ENCODE measurements at regions not wholly inside any gene's neighbourhood (a gene's known extent, or its start where the extent isn't known, plus 50 kb on each side); places are given as distances from the start of the nearest gene placed in this dataset.

GRCh38 chr9:136597141-136597885 lies 51.5 kb upstream of the NOTCH1 start:
- peaks cover 6% of the 10 kb centered on the region for H3K27me3 ChIP-seq (ENCODE audit: control insufficient read depth, insufficient read depth, low read length)
- H3K4me3 ChIP-seq (ENCODE audit: low read length): no peak overlapping the region
- 62% methylated on average over 7 of the region's 13 CpGs for WGBS (ENCODE audit: insufficient coverage)
- H3K27ac ChIP-seq (ENCODE audit: low read length): no peak overlapping the region
- H3K9me3 ChIP-seq (replicated peaks; ENCODE audit: control insufficient read depth, low read depth, low read length): no peaks in the 10 kb centered on the region
- no peak for DNase-seq
- H3K4me1 ChIP-seq (ENCODE audit: control insufficient read depth, insufficient read depth, low read length): peaks cover 33% of the 10 kb centered on the region
- H3K36me3 ChIP-seq (ENCODE audit: control insufficient read depth, insufficient read depth, low read length): no peaks in the 10 kb centered on the region

DNA sequence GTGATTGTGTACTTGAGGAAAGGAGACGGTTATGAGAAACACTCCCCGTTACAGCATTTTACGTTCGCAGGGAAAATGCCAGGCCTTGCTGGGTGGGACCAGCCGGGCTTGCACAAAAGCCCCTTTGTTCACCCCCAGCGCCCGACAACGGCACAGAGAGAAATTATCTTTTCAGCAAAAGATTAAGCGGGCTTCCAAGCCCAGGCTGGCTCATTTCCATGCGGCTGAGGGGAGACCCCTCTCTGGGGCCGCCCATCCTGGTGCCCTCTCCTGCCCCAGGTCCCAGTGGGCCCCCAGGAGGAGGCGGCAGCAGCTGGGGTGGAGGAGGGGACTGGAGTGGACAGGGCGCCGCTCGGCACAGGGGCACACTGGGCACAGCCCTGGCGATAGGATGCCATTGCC lies 50.8 kb upstream of the NOTCH1 start:
- WGBS (ENCODE audit: insufficient coverage): 75% methylated on average over 14 of the region's 16 CpGs
- Histone ChIP-seq H3K27me3 (ENCODE audit: control insufficient read depth, insufficient read depth, low read length) (peaks cover 4% of the 10 kb centered on the region), H3K9me3 (replicated peaks; ENCODE audit: control insufficient read depth, low read depth, low read length) (no peaks in the 10 kb centered on the region), H3K36me3 (ENCODE audit: control insufficient read depth, insufficient read depth, low read length) (no peaks in the 10 kb centered on the region), H3K4me3 (ENCODE audit: low read length) (no peak overlapping the region), H3K4me1 (ENCODE audit: control insufficient read depth, insufficient read depth, low read length) (peaks cover 35% of the 10 kb centered on the region), H3K27ac (ENCODE audit: low read length) (no peak overlapping the region)
- DNase-seq: no peak

DNA sequence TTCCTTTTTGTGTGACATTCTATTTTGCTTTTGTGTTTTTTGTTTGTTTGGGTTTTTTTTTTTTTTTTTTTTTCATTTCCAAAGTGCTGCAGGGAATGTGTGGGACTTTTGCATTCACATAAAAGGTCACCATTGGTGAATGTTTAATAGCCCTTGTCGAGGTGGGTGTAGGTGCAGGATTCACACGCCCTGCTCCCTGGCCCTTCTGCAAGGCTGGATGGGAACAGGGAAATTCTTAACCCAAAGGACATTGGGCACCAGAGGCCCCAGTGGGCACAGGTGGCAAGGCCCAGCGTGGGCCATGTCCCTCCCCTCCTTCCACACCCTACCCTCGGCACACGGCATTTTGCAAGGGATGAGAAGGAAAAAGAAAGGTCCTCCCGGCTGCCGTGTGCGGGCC lies 50.4 kb upstream of the NOTCH1 start:
- Histone ChIP-seq H3K4me3 (ENCODE audit: low read length) (no peak overlapping the region), H3K4me1 (ENCODE audit: control insufficient read depth, insufficient read depth, low read length) (peaks cover 39% of the 10 kb centered on the region), H3K27ac (ENCODE audit: low read length) (no peak overlapping the region), H3K27me3 (ENCODE audit: control insufficient read depth, insufficient read depth, low read length) (peaks cover 4% of the 10 kb centered on the region), H3K36me3 (ENCODE audit: control insufficient read depth, insufficient read depth, low read length) (no peaks in the 10 kb centered on the region), H3K9me3 (replicated peaks; ENCODE audit: control insufficient read depth, low read depth, low read length) (no peaks in the 10 kb centered on the region)
- DNase-seq: no peak
- WGBS (ENCODE audit: insufficient coverage): 59% methylated on average over 4 of the region's 8 CpGs

- Histone ChIP-seq H3K27me3 (ENCODE audit: control insufficient read depth, insufficient read depth, low read length) (peaks cover 2% of the 10 kb centered on the region), H3K4me3 (ENCODE audit: low read length) (no peak overlapping the region), H3K27ac (ENCODE audit: low read length) (no peak overlapping the region), H3K4me1 (ENCODE audit: control insufficient read depth, insufficient read depth, low read length) (peaks cover 46% of the 10 kb centered on the region), H3K9me3 (replicated peaks; ENCODE audit: control insufficient read depth, low read depth, low read length) (no peaks in the 10 kb centered on the region), H3K36me3 (ENCODE audit: control insufficient read depth, insufficient read depth, low read length) (no peaks in the 10 kb centered on the region)
- no peak for DNase-seq
- 76% methylated on average over 24 of the region's 33 CpGs for WGBS (ENCODE audit: insufficient coverage)
These were observed 49.7 kb upstream of the NOTCH1 start for GRCh38 chr9:136595245-136596153.

All from muscle of leg (tissue), 3 donors.